GM06990 (cell line): ENCODE measurements at regions not wholly inside any gene's neighbourhood (a gene's known extent, or its start where the extent isn't known, plus 50 kb on each side); places are given as distances from the start of the nearest gene placed in this dataset.

Source experiments
- DNase-seq: peaks from one replicate; pipeline ENCODE4 v3.0.0-alpha.2; 2011; ENCODE audit not compliant: insufficient read length; ENCODE audit errors: extremely low read depth
- H3K27me3 ChIP-seq: replicated peaks from 2 replicates; pipeline ENCODE4 v1.6.0; 2011; ENCODE audit warnings: low read length; ENCODE audit not compliant: control insufficient read depth, insufficient read depth
- H3K36me3 ChIP-seq: 2 replicates; pipeline ENCODE4 v1.5.1; 2011; ENCODE audit warnings: low read length; ENCODE audit not compliant: control insufficient read depth, insufficient read depth
- H3K4me3 ChIP-seq: replicated peaks from 2 replicates; pipeline ENCODE4 v1.5.1; 2011; ENCODE audit warnings: low read depth, mild to moderate bottlenecking, control low read depth, low read length
- TF ChIP-seq, protein P1 (sequence below): IDR thresholded peaks from 2 replicates; pipeline ENCODE4 v1.5.1; 2011; ENCODE audit warnings: low read length, control low read depth, mild to moderate bottlenecking, inconsistent platforms; ENCODE audit not compliant: insufficient read depth, poor library complexity, severe bottlenecking

DNA sequence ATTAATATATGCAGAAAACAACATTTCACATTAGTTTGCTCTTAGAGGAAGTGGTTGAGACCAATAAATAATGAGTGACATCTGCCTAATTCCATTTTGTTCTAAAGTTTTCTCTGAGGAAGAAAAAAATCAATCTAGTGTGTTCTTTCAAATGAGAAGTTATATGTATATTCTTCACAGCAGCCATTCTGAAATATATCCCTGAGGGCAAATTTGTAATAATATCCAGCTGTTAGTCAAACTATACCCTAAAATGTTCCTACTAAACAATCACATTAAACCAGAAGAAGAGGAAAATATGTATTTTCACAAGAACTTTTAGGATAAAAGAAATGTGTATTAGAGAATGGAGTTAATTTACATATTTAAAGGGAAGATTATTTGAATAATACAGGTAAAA lies 375.1 kb upstream of the CDH19 start:
- H3K27me3 ChIP-seq, result no peaks in the 10 kb centered on the region
- TF ChIP-seq, protein P1, sequence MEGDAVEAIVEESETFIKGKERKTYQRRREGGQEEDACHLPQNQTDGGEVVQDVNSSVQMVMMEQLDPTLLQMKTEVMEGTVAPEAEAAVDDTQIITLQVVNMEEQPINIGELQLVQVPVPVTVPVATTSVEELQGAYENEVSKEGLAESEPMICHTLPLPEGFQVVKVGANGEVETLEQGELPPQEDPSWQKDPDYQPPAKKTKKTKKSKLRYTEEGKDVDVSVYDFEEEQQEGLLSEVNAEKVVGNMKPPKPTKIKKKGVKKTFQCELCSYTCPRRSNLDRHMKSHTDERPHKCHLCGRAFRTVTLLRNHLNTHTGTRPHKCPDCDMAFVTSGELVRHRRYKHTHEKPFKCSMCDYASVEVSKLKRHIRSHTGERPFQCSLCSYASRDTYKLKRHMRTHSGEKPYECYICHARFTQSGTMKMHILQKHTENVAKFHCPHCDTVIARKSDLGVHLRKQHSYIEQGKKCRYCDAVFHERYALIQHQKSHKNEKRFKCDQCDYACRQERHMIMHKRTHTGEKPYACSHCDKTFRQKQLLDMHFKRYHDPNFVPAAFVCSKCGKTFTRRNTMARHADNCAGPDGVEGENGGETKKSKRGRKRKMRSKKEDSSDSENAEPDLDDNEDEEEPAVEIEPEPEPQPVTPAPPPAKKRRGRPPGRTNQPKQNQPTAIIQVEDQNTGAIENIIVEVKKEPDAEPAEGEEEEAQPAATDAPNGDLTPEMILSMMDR, result no peak
- DNase-seq, result no peak

DNA sequence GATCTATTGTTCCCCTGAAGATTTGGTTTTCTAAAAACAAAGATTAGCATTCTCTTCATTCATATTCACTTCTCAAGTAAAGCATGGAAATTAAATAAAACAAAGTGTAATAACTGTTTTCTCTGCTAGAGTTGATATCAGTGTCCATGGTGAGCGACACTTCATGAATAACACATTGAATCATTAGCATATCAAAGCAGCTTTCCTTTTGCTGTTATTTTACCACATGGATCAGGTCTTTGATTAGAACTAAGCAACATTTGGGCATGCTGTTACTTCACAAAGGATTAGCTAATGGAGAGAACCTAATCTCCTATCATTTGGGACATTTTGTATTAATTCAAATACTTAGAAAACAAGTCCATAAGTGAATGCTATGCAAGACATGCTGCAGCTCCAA lies 368.8 kb upstream of the CDH19 start:
- H3K36me3 ChIP-seq, result no peaks in the 10 kb centered on the region
- DNase-seq, result no peak
- no peaks in the 10 kb centered on the region for H3K27me3 ChIP-seq
- H3K4me3 ChIP-seq, result no peak overlapping the region
- TF ChIP-seq, protein P1, result no peak

More for the DNA sequence above, 375.1 kb upstream of the CDH19 start:
- H3K4me3 ChIP-seq, result no peak overlapping the region
- H3K36me3 ChIP-seq, result no peaks in the 10 kb centered on the region

- no peak overlapping the region for H3K4me3 ChIP-seq
- no peaks in the 10 kb centered on the region for H3K36me3 ChIP-seq
- DNase-seq, result no peak
- no peaks in the 10 kb centered on the region for H3K27me3 ChIP-seq
- TF ChIP-seq, protein P1, result no peak
Measured at GRCh38 chr18:66971960-66972359, 368.1 kb upstream of the CDH19 start.

DNA sequence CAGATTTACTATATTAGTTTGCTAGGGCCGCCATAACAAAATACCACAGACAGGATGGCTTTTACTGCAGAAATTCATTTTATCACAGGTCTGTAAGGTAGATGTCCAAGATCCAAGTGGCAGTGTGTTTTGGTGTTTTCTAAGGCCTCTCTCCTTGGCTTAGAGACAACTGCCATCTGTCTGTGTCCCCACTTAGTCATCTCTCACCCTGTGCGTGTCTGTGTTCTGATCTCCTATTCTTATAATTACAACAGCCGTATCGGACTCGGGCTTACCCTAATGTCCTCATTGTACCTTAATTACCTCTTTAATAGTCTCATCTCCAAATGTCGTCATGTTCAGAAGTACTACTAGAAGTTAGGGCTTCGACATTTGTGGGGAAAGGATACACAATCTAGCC lies 362.3 kb upstream of the CDH19 start:
- Histone ChIP-seq H3K4me3 (no peak overlapping the region), H3K36me3 (no peaks in the 10 kb centered on the region), H3K27me3 (no peaks in the 10 kb centered on the region)
- TF ChIP-seq, protein P1, result no peak
- DNase-seq, result no peak

- Histone ChIP-seq H3K36me3 (no peaks in the 10 kb centered on the region), H3K27me3 (no peaks in the 10 kb centered on the region), H3K4me3 (no peak overlapping the region)
- TF ChIP-seq, protein P1, result no peak
- no peak for DNase-seq
Measured at GRCh38 chr18:66958309-66958708, 354.4 kb upstream of the CDH19 start.

DNA sequence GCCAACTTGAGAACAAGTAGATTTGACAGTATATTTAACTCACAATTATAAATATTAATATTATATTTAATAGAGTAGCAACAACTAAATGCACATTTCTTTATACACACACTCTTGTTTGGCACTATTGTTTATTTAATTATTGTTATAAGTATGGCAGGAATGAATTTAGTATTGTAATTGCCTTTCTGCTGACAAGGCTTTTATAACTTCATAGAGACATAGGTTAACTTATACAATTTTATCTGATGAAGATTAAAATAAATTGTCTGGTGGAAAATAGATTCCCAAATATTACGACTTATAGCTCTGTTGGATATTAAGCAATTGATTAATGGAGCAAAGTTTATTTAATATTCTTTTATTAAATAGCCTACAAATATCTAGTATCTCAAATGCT lies 347.9 kb upstream of the CDH19 start:
- H3K4me3 ChIP-seq, result no peak overlapping the region
- DNase-seq, result no peak
- H3K36me3 ChIP-seq, result no peaks in the 10 kb centered on the region
- no peaks in the 10 kb centered on the region for H3K27me3 ChIP-seq
- TF ChIP-seq, protein P1, result no peak
